Esophagus squamous epithelium (tissue), 4 donors: ENCODE measurements at regions not wholly inside any gene's neighbourhood (a gene's known extent, or its start where the extent isn't known, plus 50 kb on each side); places are given as distances from the start of the nearest gene placed in this dataset.

Experiments
- POLR2A ChIP-seq, 4 donors: fragments of 450-650 bp; IDR thresholded peaks; one replicate each; pipeline ENCODE4 v1.6.1; 2017; ENCODE audit warnings: antibody characterized with exemption in 4 of 4, mild to moderate bottlenecking in 4 of 4, moderate library complexity in 3 of 4
- TF ChIP-seq, protein P1 (sequence below), 6 experiments: fragments of 450-650 bp in 4 of 6; fragments of 200-600 bp in 2 of 6; sonication (generic) in 2 of 6; IDR thresholded peaks; one replicate each; pipeline ENCODE4 v1.5.1; 2016 to 2019; ENCODE audit warnings: antibody characterized with exemption in 6 of 6, mild to moderate bottlenecking in 4 of 6, moderate library complexity in 4 of 6

DNA sequence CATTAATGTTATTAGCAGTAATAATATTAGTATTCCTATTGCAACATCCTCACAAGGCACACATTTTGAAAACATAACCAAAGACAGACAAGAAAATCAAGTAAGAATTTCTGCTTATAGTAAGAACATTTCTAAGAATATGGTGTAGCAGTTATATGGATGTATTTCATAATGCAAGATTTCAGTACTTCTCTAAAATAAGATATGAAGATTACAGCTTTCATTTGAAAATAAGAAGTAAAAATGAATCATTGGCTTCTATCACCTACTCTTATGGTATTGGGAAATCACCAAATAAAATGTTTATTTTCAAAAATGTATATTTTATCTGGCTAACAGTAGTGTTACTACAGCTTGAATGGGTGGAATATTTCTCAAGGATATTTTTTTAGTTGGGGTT, 103.8 kb upstream of the USP25 start:
- TF ChIP-seq, protein P1, sequence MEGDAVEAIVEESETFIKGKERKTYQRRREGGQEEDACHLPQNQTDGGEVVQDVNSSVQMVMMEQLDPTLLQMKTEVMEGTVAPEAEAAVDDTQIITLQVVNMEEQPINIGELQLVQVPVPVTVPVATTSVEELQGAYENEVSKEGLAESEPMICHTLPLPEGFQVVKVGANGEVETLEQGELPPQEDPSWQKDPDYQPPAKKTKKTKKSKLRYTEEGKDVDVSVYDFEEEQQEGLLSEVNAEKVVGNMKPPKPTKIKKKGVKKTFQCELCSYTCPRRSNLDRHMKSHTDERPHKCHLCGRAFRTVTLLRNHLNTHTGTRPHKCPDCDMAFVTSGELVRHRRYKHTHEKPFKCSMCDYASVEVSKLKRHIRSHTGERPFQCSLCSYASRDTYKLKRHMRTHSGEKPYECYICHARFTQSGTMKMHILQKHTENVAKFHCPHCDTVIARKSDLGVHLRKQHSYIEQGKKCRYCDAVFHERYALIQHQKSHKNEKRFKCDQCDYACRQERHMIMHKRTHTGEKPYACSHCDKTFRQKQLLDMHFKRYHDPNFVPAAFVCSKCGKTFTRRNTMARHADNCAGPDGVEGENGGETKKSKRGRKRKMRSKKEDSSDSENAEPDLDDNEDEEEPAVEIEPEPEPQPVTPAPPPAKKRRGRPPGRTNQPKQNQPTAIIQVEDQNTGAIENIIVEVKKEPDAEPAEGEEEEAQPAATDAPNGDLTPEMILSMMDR (IDR thresholded peaks at IDR 0.05): no peak
- no peak for TF ChIP-seq POLR2A (IDR thresholded peaks at IDR 0.05)
